Stomach (tissue), 8 donors: ENCODE measurements at regions not wholly inside any gene's neighbourhood (a gene's known extent, or its start where the extent isn't known, plus 50 kb on each side); places are given as distances from the start of the nearest gene placed in this dataset.

ENCODE experiments used
- DNase-seq, 2 donors: peaks; one replicate each; pipeline versions ENCODE4 v3.0.0 to v3.0.0-alpha.2; 2013 to 2019
- H3K27ac ChIP-seq, 5 donors: fragments of 200-600 bp in 4 of 5; sonication (generic) in 4 of 5; one replicate each; pipeline ENCODE4 v1.5.1; 2013 to 2019; ENCODE audit warnings: mild to moderate bottlenecking in 1 of 5, moderate library complexity in 1 of 5
- H3K27me3 ChIP-seq, 3 donors: fragments of 200-600 bp; sonication (generic); one replicate each; pipeline ENCODE4 v1.5.1; 2017 to 2019; ENCODE audit warnings: mixed run types in 1 of 3
- H3K36me3 ChIP-seq, 4 donors: fragments of 200-600 bp; sonication (generic); 1 replicate in 3 of 4; 2 replicates in 1 of 4; pipeline ENCODE4 v1.5.1; 2016 to 2019
- H3K4me1 ChIP-seq, 4 donors: fragments of 200-600 bp; sonication (generic); one replicate each; pipeline ENCODE4 v1.5.1; 2016 to 2019
- H3K4me3 ChIP-seq, 4 donors: fragments of 200-600 bp; sonication (generic) in 3 of 4; one replicate each; pipeline ENCODE4 v1.5.1; 2016 to 2019; ENCODE audit warnings: mild to moderate bottlenecking in 1 of 4
- H3K9me3 ChIP-seq, 4 donors: fragments of 200-600 bp; sonication (generic); one replicate each; pipeline ENCODE4 v1.5.1; 2016 to 2019
- CTCF ChIP-seq, 7 experiments: fragments of 450-650 bp in 4 of 7; fragments of 200-600 bp in 3 of 7; sonication (generic) in 3 of 7; IDR thresholded peaks; one replicate each; pipeline ENCODE4 v1.5.1; 2016 to 2019; ENCODE audit warnings: antibody characterized with exemption in 7 of 7, control low read depth in 2 of 7, mild to moderate bottlenecking in 1 of 7
- EP300 ChIP-seq: sonication (generic); formaldehyde crosslinking; IDR thresholded peaks from one replicate; pipeline ENCODE4 v1.6.1; 2017; ENCODE audit warnings: antibody characterized with exemption
- POLR2A ChIP-seq, 4 donors: fragments of 450-650 bp; IDR thresholded peaks; one replicate each; pipeline ENCODE4 v1.6.1; 2016; ENCODE audit warnings: antibody characterized with exemption in 4 of 4, control low read depth in 2 of 4, mild to moderate bottlenecking in 1 of 4, moderate library complexity in 1 of 4
- POLR2AphosphoS5 ChIP-seq, 3 donors: sonication (generic); formaldehyde crosslinking; IDR thresholded peaks; one replicate each; pipeline ENCODE4 v1.6.1; 2016; ENCODE audit warnings: antibody characterized with exemption in 3 of 3
- WGBS, 5 donors: extraction: QIAGEN DNeasy Blood & Tissue Kit in 3 of 5; methylation state at CpG; one replicate each; pipeline versions ENCODE4 v1.1.5 to v1.1.7; 2013 to 2018; 5-methylcytosine and 5-hydroxymethylcytosine counted together
- intact Hi-C: fragments of 100-400 bp; cut with DNase I; formaldehyde crosslinking; loops from one replicate; pipeline ENCODE4 v1.15.1; 2023; ENCODE audit warnings: low total_unique reads
- donor health status: healthy with polysubstance abuse.
- donor health status: Bipolar disorder and iron deficiency.
- donor health status: healthy.

DNA sequence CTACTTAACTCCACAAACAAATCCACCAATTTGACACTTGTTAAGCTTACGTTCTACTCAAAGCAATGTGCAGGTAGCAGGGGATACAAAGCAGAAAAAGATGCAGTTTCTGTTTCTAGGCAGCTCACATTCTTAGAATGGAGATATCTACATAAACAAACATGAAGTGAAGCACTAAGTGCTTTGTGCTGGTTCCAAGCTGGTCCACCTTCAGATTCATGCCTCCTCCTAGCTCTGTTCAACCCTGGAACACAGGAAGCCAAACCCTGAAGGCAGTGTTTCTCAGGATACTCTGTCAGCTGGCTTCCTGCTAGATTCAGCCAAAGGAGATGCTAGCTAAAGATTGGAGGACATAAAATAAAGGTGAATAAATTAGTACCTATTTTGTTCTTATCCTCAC, 55.3 kb upstream of the NOL4 start:
- Histone ChIP-seq H3K4me1 (no peaks in the 10 kb centered on the region), H3K36me3 (no peaks in the 10 kb centered on the region), H3K27me3 (no peaks in the 10 kb centered on the region), H3K9me3 (no peaks in the 10 kb centered on the region), H3K4me3 (no peak overlapping the region), H3K27ac (no peak overlapping the region)
- DNase-seq = no peak
- 40 to 73% (median 47%) methylated on average over 1 of the region's 1 CpG for WGBS, 5 donors
- TF ChIP-seq POLR2A (IDR thresholded peaks at IDR 0.05) = no peak
- TF ChIP-seq POLR2AphosphoS5 (IDR thresholded peaks at IDR 0.05) = no peak
- no peak for TF ChIP-seq EP300
- TF ChIP-seq CTCF (IDR thresholded peaks at IDR 0.05) = no peak
- intact Hi-C loops = no loop called here

GRCh38 chr18:34280653-34281052, 55.9 kb upstream of the NOL4 start:
- Histone ChIP-seq H3K9me3 (no peaks in the 10 kb centered on the region), H3K27me3 (no peaks in the 10 kb centered on the region), H3K4me3 (no peak overlapping the region), H3K4me1 (no peaks in the 10 kb centered on the region), H3K36me3 (no peaks in the 10 kb centered on the region), H3K27ac (no peak overlapping the region)
- WGBS, 5 donors = 74 to 79% (median 78%) methylated on average over 4 of the region's 4 CpGs
- DNase-seq = no peak
- intact Hi-C loops = no loop called here
- TF ChIP-seq POLR2AphosphoS5 (IDR thresholded peaks at IDR 0.05) = no peak
- no peak for TF ChIP-seq POLR2A (IDR thresholded peaks at IDR 0.05)
- no peak for TF ChIP-seq CTCF (IDR thresholded peaks at IDR 0.05)
- no peak for TF ChIP-seq EP300

GRCh38 chr18:34281290-34281689, 56.6 kb upstream of the NOL4 start:
- TF ChIP-seq CTCF (IDR thresholded peaks at IDR 0.05) = no peak
- no peak for TF ChIP-seq EP300
- TF ChIP-seq POLR2A (IDR thresholded peaks at IDR 0.05) = no peak
- TF ChIP-seq POLR2AphosphoS5 (IDR thresholded peaks at IDR 0.05) = no peak
- intact Hi-C loops = no loop called here
- no peak overlapping the region for H3K4me3 ChIP-seq
- DNase-seq = no peak
- no peaks in the 10 kb centered on the region for H3K9me3 ChIP-seq
- no peak overlapping the region for H3K27ac ChIP-seq
- H3K4me1 ChIP-seq = no peaks in the 10 kb centered on the region
- H3K27me3 ChIP-seq = no peaks in the 10 kb centered on the region
- 52 to 73% (median 56%) methylated on average over 2 of the region's 2 CpGs for WGBS, 5 donors
- H3K36me3 ChIP-seq = no peaks in the 10 kb centered on the region

GRCh38 chr18:34281722-34282121, 57.0 kb upstream of the NOL4 start:
- Histone ChIP-seq H3K9me3 (no peaks in the 10 kb centered on the region), H3K4me1 (no peaks in the 10 kb centered on the region), H3K4me3 (no peak overlapping the region), H3K27me3 (no peaks in the 10 kb centered on the region), H3K36me3 (no peaks in the 10 kb centered on the region), H3K27ac (no peak overlapping the region)
- no peak for DNase-seq
- WGBS, 5 donors = 64 to 78% (median 74%) methylated on average over 3 of the region's 3 CpGs
- TF ChIP-seq EP300 (no peak), POLR2A (IDR thresholded peaks at IDR 0.05) (no peak), CTCF (IDR thresholded peaks at IDR 0.05) (no peak), POLR2AphosphoS5 (IDR thresholded peaks at IDR 0.05) (no peak)
- intact Hi-C loops = no loop called here
